ENCODE measurements at regions not wholly inside any gene's neighbourhood (a gene's known extent, or its start where the extent isn't known, plus 50 kb on each side); places are given as distances from the start of the nearest gene placed in this dataset.

DNA sequence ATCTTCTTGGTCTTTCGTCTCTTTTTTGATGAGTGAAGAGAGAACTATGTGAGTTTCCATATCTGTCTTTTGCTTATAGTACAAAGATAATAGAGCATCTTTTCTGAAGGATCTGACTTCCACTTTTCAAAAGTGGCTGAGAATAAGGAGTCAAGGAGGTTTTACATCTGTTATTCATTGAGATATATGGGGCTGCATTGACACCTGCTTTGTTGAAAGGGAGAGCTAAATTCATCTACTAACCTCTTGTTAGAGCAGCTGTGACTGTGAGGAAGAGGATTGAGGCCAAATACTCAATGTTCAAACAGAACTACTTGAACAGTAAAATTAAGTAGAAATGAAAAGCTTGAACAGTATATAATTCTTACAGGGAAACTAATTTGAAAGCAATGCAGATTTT is 130.2 kb upstream of the ATP2B1 start:
- TF ChIP-seq, protein P1, sequence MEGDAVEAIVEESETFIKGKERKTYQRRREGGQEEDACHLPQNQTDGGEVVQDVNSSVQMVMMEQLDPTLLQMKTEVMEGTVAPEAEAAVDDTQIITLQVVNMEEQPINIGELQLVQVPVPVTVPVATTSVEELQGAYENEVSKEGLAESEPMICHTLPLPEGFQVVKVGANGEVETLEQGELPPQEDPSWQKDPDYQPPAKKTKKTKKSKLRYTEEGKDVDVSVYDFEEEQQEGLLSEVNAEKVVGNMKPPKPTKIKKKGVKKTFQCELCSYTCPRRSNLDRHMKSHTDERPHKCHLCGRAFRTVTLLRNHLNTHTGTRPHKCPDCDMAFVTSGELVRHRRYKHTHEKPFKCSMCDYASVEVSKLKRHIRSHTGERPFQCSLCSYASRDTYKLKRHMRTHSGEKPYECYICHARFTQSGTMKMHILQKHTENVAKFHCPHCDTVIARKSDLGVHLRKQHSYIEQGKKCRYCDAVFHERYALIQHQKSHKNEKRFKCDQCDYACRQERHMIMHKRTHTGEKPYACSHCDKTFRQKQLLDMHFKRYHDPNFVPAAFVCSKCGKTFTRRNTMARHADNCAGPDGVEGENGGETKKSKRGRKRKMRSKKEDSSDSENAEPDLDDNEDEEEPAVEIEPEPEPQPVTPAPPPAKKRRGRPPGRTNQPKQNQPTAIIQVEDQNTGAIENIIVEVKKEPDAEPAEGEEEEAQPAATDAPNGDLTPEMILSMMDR (IDR thresholded peaks at IDR 0.05), result no peak
- TF ChIP-seq POLR2A (IDR thresholded peaks at IDR 0.05), result no peak

Data from thyroid gland (tissue), 4 donors.